Liver (tissue), 8 donors: ENCODE measurements at regions not wholly inside any gene's neighbourhood (a gene's known extent, or its start where the extent isn't known, plus 50 kb on each side); places are given as distances from the start of the nearest gene placed in this dataset.

ENCODE experiments used
- DNase-seq: peaks from one replicate; pipeline ENCODE4 v3.0.0-alpha.2; 2017; ENCODE audit warnings: low spot score
- H3K27ac ChIP-seq, 2 donors: one replicate each; pipeline ENCODE4 v1.7.0; 2013; ENCODE audit warnings: inconsistent platforms in 2 of 2, low read length in 2 of 2, control low read depth in 1 of 2, low read depth in 1 of 2, mild to moderate bottlenecking in 1 of 2
- H3K27me3 ChIP-seq, 4 donors: one replicate each; pipeline versions ENCODE4 v1.6.1 to v1.7.0; 2013; ENCODE audit warnings: low read length in 3 of 4, inconsistent platforms in 1 of 4, mild to moderate bottlenecking in 1 of 4, moderate library complexity in 1 of 4; ENCODE audit not compliant: control insufficient read depth in 4 of 4, insufficient read depth in 4 of 4
- H3K36me3 ChIP-seq, 4 donors: one replicate each; pipeline versions ENCODE4 v1.6.1 to v1.7.0; 2013; ENCODE audit warnings: low read length in 3 of 4, mild to moderate bottlenecking in 3 of 4, low read depth in 1 of 4, moderate library complexity in 1 of 4; ENCODE audit not compliant: control insufficient read depth in 4 of 4, insufficient read depth in 3 of 4
- H3K4me1 ChIP-seq, 4 donors: one replicate each; pipeline versions ENCODE4 v1.6.1 to v1.7.0; 2013; ENCODE audit warnings: low read length in 3 of 4, mild to moderate bottlenecking in 3 of 4, moderate library complexity in 1 of 4; ENCODE audit not compliant: control insufficient read depth in 4 of 4, insufficient read depth in 4 of 4
- H3K4me3 ChIP-seq, 3 donors: one replicate each; pipeline versions ENCODE4 v1.6.1 to v1.7.0; 2013; ENCODE audit warnings: low read length in 3 of 3, control low read depth in 1 of 3, low read depth in 1 of 3, mild to moderate bottlenecking in 1 of 3
- H3K9ac ChIP-seq, 2 donors: one replicate each; pipeline ENCODE4 v1.7.0; 2013; ENCODE audit warnings: low read length in 2 of 2, mild to moderate bottlenecking in 2 of 2, moderate library complexity in 2 of 2, control low read depth in 1 of 2, low read depth in 1 of 2
- H3K9me3 ChIP-seq, 4 donors: one replicate each; pipeline versions ENCODE4 v1.6.1 to v1.7.0; 2013; ENCODE audit warnings: low read length in 3 of 4; ENCODE audit not compliant: control insufficient read depth in 4 of 4
- ATF3 ChIP-seq: IDR thresholded peaks from 2 replicates; pipeline ENCODE4 v1.6.1; 2016; ENCODE audit warnings: antibody characterized with exemption
- CTCF ChIP-seq: fragments of 150-350 bp; IDR thresholded peaks from 2 replicates; pipeline ENCODE4 v1.5.1; 2017; ENCODE audit warnings: improper control_type of control experiment, low read depth, low read length; ENCODE audit not compliant: missing input control
- EGR1 ChIP-seq, 2 donors: IDR thresholded peaks; 2 replicates each; pipeline ENCODE4 v1.6.1; 2016 to 2018; ENCODE audit warnings: antibody characterized with exemption in 2 of 2, low read depth in 2 of 2
- FOXA1 ChIP-seq: IDR thresholded peaks from 2 replicates; pipeline ENCODE4 v1.6.1; 2016; ENCODE audit warnings: antibody characterized with exemption
- FOXA2 ChIP-seq: IDR thresholded peaks from 2 replicates; pipeline ENCODE4 v1.6.1; 2016; ENCODE audit warnings: antibody characterized with exemption
- GABPA ChIP-seq, 2 donors: IDR thresholded peaks in 1 of 2; conservative IDR thresholded peaks in 1 of 2; 2 replicates each; pipeline ENCODE4 v1.6.1; 2016; ENCODE audit warnings: antibody characterized with exemption in 2 of 2, mild to moderate bottlenecking in 1 of 2, moderate library complexity in 1 of 2
- HNF4A ChIP-seq, 2 donors: conservative IDR thresholded peaks; 2 replicates each; pipeline ENCODE4 v1.6.1; 2016; ENCODE audit warnings: antibody characterized with exemption in 2 of 2, mild to moderate bottlenecking in 2 of 2
- HNF4G ChIP-seq: IDR thresholded peaks from 2 replicates; pipeline ENCODE4 v1.6.1; 2016; ENCODE audit warnings: antibody characterized with exemption
- JUND ChIP-seq, 2 donors: IDR thresholded peaks; 2 replicates each; pipeline ENCODE4 v1.6.1; 2016; ENCODE audit warnings: antibody characterized with exemption in 2 of 2
- MAX ChIP-seq: IDR thresholded peaks from 2 replicates; pipeline ENCODE4 v1.6.1; 2016; ENCODE audit warnings: antibody characterized with exemption
- NR2F2 ChIP-seq: IDR thresholded peaks from 2 replicates; pipeline ENCODE4 v1.6.1; 2016; ENCODE audit warnings: antibody characterized with exemption
- RAD21 ChIP-seq, 2 donors: IDR thresholded peaks; 2 replicates each; pipeline ENCODE4 v1.6.1; 2016; ENCODE audit warnings: antibody characterized with exemption in 2 of 2, mild to moderate bottlenecking in 2 of 2
- REST ChIP-seq: IDR thresholded peaks from 2 replicates; pipeline ENCODE4 v1.6.1; 2016; ENCODE audit warnings: antibody characterized with exemption, mild to moderate bottlenecking
- RXRA ChIP-seq, 2 donors: IDR thresholded peaks; 2 replicates each; pipeline ENCODE4 v1.6.1; 2017 to 2018; ENCODE audit warnings: antibody characterized with exemption in 2 of 2, mild to moderate bottlenecking in 1 of 2
- SP1 ChIP-seq: IDR thresholded peaks from 2 replicates; pipeline ENCODE4 v1.6.1; 2018; ENCODE audit warnings: antibody characterized with exemption, mild to moderate bottlenecking
- TAF1 ChIP-seq: conservative IDR thresholded peaks from 2 replicates; pipeline ENCODE4 v1.6.1; 2016; ENCODE audit warnings: antibody characterized with exemption, mild to moderate bottlenecking
- YY1 ChIP-seq: IDR thresholded peaks from 2 replicates; pipeline ENCODE4 v1.6.1; 2016; ENCODE audit warnings: antibody characterized with exemption, mild to moderate bottlenecking
- ZBTB33 ChIP-seq: IDR thresholded peaks from 2 replicates; pipeline ENCODE4 v1.6.1; 2016; ENCODE audit warnings: antibody characterized with exemption
- WGBS: extraction: QIAGEN DNeasy Blood & Tissue Kit; methylation state at CpG from one replicate; pipeline ENCODE4 v1.1.7; 2013; 5-methylcytosine and 5-hydroxymethylcytosine counted together
- donor health status: healthy.
- donor health status: healthy.
- donor health status: healthy.
- donor health status: healthy.
- donor health status: healthy.

GRCh38 chr5:128757196-128757959, 207.9 kb upstream of the SLC27A6 start (continued):
- TF ChIP-seq ZBTB33 (no peak), CTCF (no peak), RXRA (IDR thresholded peaks at IDR 0.05) (no peak)

GRCh38 chr5:128762661-128763306, 202.5 kb upstream of the SLC27A6 start:
- no peak overlapping the region for H3K27ac ChIP-seq
- 82% methylated on average over 10 of the region's 10 CpGs for WGBS
- no peaks in the 10 kb centered on the region for H3K27me3 ChIP-seq
- H3K9ac ChIP-seq, result no peak overlapping the region
- DNase-seq, result no peak
- no peaks in the 10 kb centered on the region for H3K9me3 ChIP-seq
- no peaks in the 10 kb centered on the region for H3K4me1 ChIP-seq
- H3K4me3 ChIP-seq, result no peak overlapping the region
- H3K36me3 ChIP-seq, result no peaks in the 10 kb centered on the region
- no peak for TF ChIP-seq RAD21 (IDR thresholded peaks at IDR 0.05)
- TF ChIP-seq TAF1, result no peak
- no peak for TF ChIP-seq GABPA (IDR thresholded peaks at IDR 0.05 in 1 of 2, conservative IDR thresholded peaks at IDR 0.05 in 1 of 2)
- TF ChIP-seq REST, result no peak
- TF ChIP-seq EGR1 (IDR thresholded peaks at IDR 0.05; ENCODE audit: low read depth in 2 of 2), result no peak
- TF ChIP-seq RXRA (IDR thresholded peaks at IDR 0.05), result no peak
- no peak for TF ChIP-seq YY1
- TF ChIP-seq JUND (IDR thresholded peaks at IDR 0.05), result no peak
- TF ChIP-seq HNF4G, result no peak
- no peak for TF ChIP-seq MAX
- TF ChIP-seq CTCF, result no peak
- no peak for TF ChIP-seq SP1
- TF ChIP-seq FOXA2, result no peak
- no peak for TF ChIP-seq FOXA1
- TF ChIP-seq ATF3, result no peak
- TF ChIP-seq NR2F2, result no peak
- no peak for TF ChIP-seq ZBTB33
- TF ChIP-seq HNF4A (conservative IDR thresholded peaks at IDR 0.05), result no peak
